DOHH2 (cell line): ENCODE measurements at regions not wholly inside any gene's neighbourhood (a gene's known extent, or its start where the extent isn't known, plus 50 kb on each side); places are given as distances from the start of the nearest gene placed in this dataset.

Experiments
- H3F3A ChIP-seq: fragments of 200-600 bp; sonication (generic), shearing (Covaris generic); 2 replicates; pipeline ENCODE4 v1.6.0; 2016; ENCODE audit warnings: antibody characterized with exemption, mild to moderate bottlenecking; ENCODE audit not compliant: control insufficient read depth, insufficient read depth
- H3K27ac ChIP-seq: fragments of 200-600 bp; sonication (generic); 2 replicates; pipeline ENCODE4 v1.5.1; 2014; ENCODE audit warnings: low read depth, mild to moderate bottlenecking, low read length, moderate library complexity
- H3K27me3 ChIP-seq: fragments of 200-600 bp; sonication (generic); 2 replicates; pipeline ENCODE4 v1.6.1; 2014; ENCODE audit warnings: mild to moderate bottlenecking, low read length, mixed read lengths; ENCODE audit not compliant: control insufficient read depth
- H3K36me3 ChIP-seq: fragments of 200-600 bp; sonication (generic); 2 replicates; pipeline ENCODE4 v1.6.1; 2014; ENCODE audit warnings: mild to moderate bottlenecking, low read length, moderate library complexity, mixed read lengths; ENCODE audit not compliant: control insufficient read depth
- H3K4me1 ChIP-seq: fragments of 200-600 bp; sonication (generic); 2 replicates; pipeline ENCODE4 v1.6.1; 2014; ENCODE audit warnings: mild to moderate bottlenecking, low read length, mixed read lengths; ENCODE audit not compliant: control insufficient read depth
- H3K4me2 ChIP-seq: fragments of 200-600 bp; sonication (generic); 2 replicates; pipeline ENCODE4 v1.6.0; 2014; ENCODE audit warnings: mild to moderate bottlenecking, low read length, moderate library complexity
- H3K4me3 ChIP-seq: fragments of 200-600 bp; sonication (generic); 2 replicates; pipeline ENCODE4 v1.5.1; 2014; ENCODE audit warnings: mild to moderate bottlenecking, low read length, mixed read lengths
- H3K79me2 ChIP-seq: fragments of 200-600 bp; sonication (generic); 2 replicates; pipeline ENCODE4 v1.6.1; 2014; ENCODE audit warnings: mild to moderate bottlenecking, low read length, mixed read lengths; ENCODE audit not compliant: control insufficient read depth
- H3K9me2 ChIP-seq: fragments of 200-600 bp; sonication (generic); replicated peaks from 2 replicates; pipeline ENCODE4 v1.6.1; 2014; ENCODE audit warnings: mild to moderate bottlenecking, low read length, mixed read lengths; ENCODE audit not compliant: control insufficient read depth
- H3K9me3 ChIP-seq: fragments of 200-600 bp; sonication (generic); 2 replicates; pipeline ENCODE4 v1.6.1; 2014; ENCODE audit warnings: antibody characterized with exemption, low read length, mixed read lengths; ENCODE audit not compliant: control insufficient read depth, insufficient read depth
- H4K20me1 ChIP-seq: fragments of 200-600 bp; sonication (generic); 2 replicates; pipeline ENCODE4 v1.6.0; 2014; ENCODE audit warnings: low read depth, mild to moderate bottlenecking, antibody characterized with exemption, low read length, moderate library complexity; ENCODE audit not compliant: control insufficient read depth, insufficient read depth
- EZH2phosphoT487 ChIP-seq: fragments of 200-600 bp; sonication (generic); IDR thresholded peaks from 2 replicates; pipeline ENCODE4 v1.6.1; 2017; ENCODE audit warnings: borderline replicate concordance, mild to moderate bottlenecking, antibody characterized with exemption, low read length, moderate library complexity, mixed read lengths
- TF ChIP-seq, protein P1 (sequence below): fragments of 200-600 bp; sonication (generic); IDR thresholded peaks from one replicate; pipeline ENCODE4 v1.5.1; 2014; ENCODE audit warnings: antibody characterized with exemption, mild to moderate bottlenecking, low read depth, low read length; ENCODE audit not compliant: poor library complexity, severe bottlenecking

DNA sequence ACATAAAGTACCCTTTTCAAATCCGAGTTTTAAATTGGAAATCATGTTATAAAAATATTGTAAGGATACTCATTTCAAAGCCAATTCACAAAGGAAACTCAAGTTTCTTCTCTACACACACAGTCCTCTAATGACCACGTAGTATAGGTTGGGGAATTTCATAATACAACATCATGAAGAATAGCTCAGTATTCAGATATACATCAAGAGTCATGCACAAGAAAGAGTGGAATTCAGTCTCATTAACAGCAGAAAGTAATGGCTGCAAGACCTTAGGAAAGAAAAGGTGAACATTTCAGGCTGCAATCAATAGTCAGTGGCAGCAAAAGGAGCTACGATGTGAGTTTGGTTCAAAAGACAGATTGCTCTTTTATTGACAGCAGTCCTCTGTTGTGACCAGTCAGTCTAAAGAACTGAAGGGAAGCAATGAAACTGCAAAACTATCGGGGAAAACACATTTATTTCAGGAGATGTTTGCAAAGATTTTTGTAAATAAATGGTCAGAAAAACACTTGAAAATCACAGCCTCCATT, 317.2 kb downstream of the IPMK start:
- H3K79me2 ChIP-seq, result no peaks in the 10 kb centered on the region
- no peak overlapping the region for H3K4me3 ChIP-seq
- no peaks in the 10 kb centered on the region for H3K9me3 ChIP-seq
- H3K9me2 ChIP-seq, result no peaks in the 10 kb centered on the region
- H3K27ac ChIP-seq, result no peak overlapping the region
- H3K36me3 ChIP-seq, result no peaks in the 10 kb centered on the region
- H3K4me1 ChIP-seq, result no peaks in the 10 kb centered on the region
- no peaks in the 10 kb centered on the region for H4K20me1 ChIP-seq
- H3K27me3 ChIP-seq, result no peaks in the 10 kb centered on the region
- no peaks in the 10 kb centered on the region for H3F3A ChIP-seq
- TF ChIP-seq, protein P1, sequence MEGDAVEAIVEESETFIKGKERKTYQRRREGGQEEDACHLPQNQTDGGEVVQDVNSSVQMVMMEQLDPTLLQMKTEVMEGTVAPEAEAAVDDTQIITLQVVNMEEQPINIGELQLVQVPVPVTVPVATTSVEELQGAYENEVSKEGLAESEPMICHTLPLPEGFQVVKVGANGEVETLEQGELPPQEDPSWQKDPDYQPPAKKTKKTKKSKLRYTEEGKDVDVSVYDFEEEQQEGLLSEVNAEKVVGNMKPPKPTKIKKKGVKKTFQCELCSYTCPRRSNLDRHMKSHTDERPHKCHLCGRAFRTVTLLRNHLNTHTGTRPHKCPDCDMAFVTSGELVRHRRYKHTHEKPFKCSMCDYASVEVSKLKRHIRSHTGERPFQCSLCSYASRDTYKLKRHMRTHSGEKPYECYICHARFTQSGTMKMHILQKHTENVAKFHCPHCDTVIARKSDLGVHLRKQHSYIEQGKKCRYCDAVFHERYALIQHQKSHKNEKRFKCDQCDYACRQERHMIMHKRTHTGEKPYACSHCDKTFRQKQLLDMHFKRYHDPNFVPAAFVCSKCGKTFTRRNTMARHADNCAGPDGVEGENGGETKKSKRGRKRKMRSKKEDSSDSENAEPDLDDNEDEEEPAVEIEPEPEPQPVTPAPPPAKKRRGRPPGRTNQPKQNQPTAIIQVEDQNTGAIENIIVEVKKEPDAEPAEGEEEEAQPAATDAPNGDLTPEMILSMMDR, result no peak
- H3K4me2 ChIP-seq, result no peak overlapping the region

DNA sequence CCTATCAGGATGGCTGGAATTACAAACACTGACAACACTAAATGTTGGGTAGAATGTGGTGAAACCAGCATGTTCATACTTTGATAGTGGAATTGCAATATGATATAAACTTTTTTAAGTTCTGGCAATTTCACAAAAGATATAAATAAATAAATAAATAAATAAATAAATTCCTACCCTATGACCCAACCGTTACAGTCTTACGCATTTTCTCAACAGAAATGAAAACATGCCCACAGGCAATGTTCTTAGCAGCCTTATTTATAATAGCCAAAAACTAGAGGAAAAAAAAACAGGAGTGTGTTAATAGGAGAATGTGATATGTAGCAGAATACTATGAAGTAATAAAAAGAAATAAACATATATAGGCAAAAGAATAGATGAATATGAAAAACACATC, 318.9 kb downstream of the IPMK start:
- H3K36me3 ChIP-seq, result no peaks in the 10 kb centered on the region
- H3F3A ChIP-seq, result no peaks in the 10 kb centered on the region
- no peak overlapping the region for H3K4me2 ChIP-seq
- no peak overlapping the region for H3K27ac ChIP-seq
- no peaks in the 10 kb centered on the region for H3K9me2 ChIP-seq
- no peak overlapping the region for H3K4me3 ChIP-seq
- no peaks in the 10 kb centered on the region for H3K27me3 ChIP-seq
- no peaks in the 10 kb centered on the region for H4K20me1 ChIP-seq
- TF ChIP-seq EZH2phosphoT487, result no peak
- TF ChIP-seq, protein P1, result no peak
- H3K4me1 ChIP-seq, result no peaks in the 10 kb centered on the region
- H3K79me2 ChIP-seq, result no peaks in the 10 kb centered on the region
- no peaks in the 10 kb centered on the region for H3K9me3 ChIP-seq

DNA sequence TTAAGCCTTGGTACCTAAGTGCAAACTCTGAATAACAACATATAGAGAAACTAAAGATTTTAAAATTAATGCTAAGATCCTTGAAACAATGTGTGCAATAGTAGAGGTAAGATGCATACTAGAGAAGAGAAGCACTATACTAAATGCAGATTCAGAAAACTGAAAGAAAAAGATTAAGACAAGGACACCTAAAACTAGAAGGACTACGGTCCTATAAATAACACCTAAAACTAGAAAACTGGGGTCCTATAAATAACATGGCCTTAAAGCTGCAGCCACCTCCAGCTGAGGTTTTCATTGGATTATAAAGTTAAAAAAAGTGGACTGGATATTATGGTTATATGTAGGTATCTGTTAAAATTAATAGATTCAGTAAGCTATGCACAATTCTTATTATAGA, 320.9 kb downstream of the IPMK start:
- Histone ChIP-seq H3F3A (no peaks in the 10 kb centered on the region), H3K4me3 (no peak overlapping the region), H3K9me2 (no peaks in the 10 kb centered on the region), H3K27ac (no peak overlapping the region), H4K20me1 (no peaks in the 10 kb centered on the region), H3K9me3 (no peaks in the 10 kb centered on the region), H3K4me1 (no peaks in the 10 kb centered on the region), H3K79me2 (no peaks in the 10 kb centered on the region), H3K4me2 (no peak overlapping the region), H3K36me3 (no peaks in the 10 kb centered on the region), H3K27me3 (no peaks in the 10 kb centered on the region)
- TF ChIP-seq, protein P1, result no peak
- no peak for TF ChIP-seq EZH2phosphoT487

DNA sequence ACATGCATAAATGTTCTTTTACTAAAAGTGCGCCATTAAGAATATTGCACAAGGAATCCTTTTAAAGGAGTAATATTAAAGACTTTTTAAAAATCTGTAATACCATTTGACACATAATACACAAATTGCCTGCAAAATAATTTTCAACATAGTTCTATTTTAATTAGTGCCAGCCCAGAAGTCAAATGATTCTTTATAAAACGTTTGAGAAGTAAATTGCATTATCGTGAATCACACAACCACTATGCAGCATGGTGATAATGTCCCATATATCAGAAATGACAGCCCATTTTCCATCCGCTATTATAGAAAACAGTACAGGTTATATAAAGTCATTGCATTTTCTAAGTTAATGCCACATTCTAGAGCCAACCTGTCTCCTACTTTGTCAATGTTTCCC, 324.0 kb downstream of the IPMK start:
- Histone ChIP-seq H3K79me2 (no peaks in the 10 kb centered on the region), H3K4me2 (no peak overlapping the region), H3K36me3 (no peaks in the 10 kb centered on the region), H3K4me1 (no peaks in the 10 kb centered on the region), H3K9me3 (no peaks in the 10 kb centered on the region), H3K4me3 (no peak overlapping the region), H3K27ac (no peak overlapping the region), H3F3A (no peaks in the 10 kb centered on the region), H3K27me3 (no peaks in the 10 kb centered on the region), H4K20me1 (no peaks in the 10 kb centered on the region), H3K9me2 (no peaks in the 10 kb centered on the region)
- TF ChIP-seq, protein P1, result no peak
- no peak for TF ChIP-seq EZH2phosphoT487
